K562 (cell line): ENCODE measurements at regions not wholly inside any gene's neighbourhood (a gene's known extent, or its start where the extent isn't known, plus 50 kb on each side); places are given as distances from the start of the nearest gene placed in this dataset.
A peak's percentile ranks its signal among the peaks of the same experiment; 100 is the strongest.

ENCODE experiments used
- CREB3 ChIP-seq: fragments of 450-650 bp; conservative IDR thresholded peaks from 2 replicates; pipeline ENCODE4 v1.6.1; 2016; ENCODE audit warnings: missing genetic modification characterization, low read depth, mild to moderate bottlenecking, missing compliant biosample characterization, moderate library complexity
- CREB5 ChIP-seq: fragments of 250-450 bp; sonication (Bioruptor Pico); IDR thresholded peaks from 2 replicates; pipeline ENCODE4 v1.5.0; 2020; ENCODE audit warnings: mild to moderate bottlenecking
- NUFIP1 ChIP-seq: fragments of 450-650 bp; IDR thresholded peaks from 2 replicates; pipeline ENCODE4 v1.6.1; 2018; ENCODE audit not compliant: partially characterized antibody
- PRMT5 ChIP-seq: sonication (generic); formaldehyde crosslinking; IDR thresholded peaks from 2 replicates; pipeline ENCODE4 v1.5.0; 2020; ENCODE audit warnings: missing genetic modification reagents
- PTRF ChIP-seq: fragments of 450-650 bp; IDR thresholded peaks from 2 replicates; pipeline ENCODE4 v1.6.1; 2016; ENCODE audit warnings: mild to moderate bottlenecking, missing genetic modification characterization, missing compliant biosample characterization
- REST ChIP-seq, 2 experiments: fragments of 450-650 bp; formaldehyde crosslinking in 1 of 2; IDR thresholded peaks; 2 replicates each; pipeline versions ENCODE4 v1.4.0 to v1.6.1; 2014 to 2020; ENCODE audit warnings: mild to moderate bottlenecking in 2 of 2, borderline replicate concordance in 1 of 2, low read depth in 1 of 2

- TF ChIP-seq PTRF (tag), result no peak
- no peak for TF ChIP-seq NUFIP1
- TF ChIP-seq CREB3 (tag), result no peak
- no peak for TF ChIP-seq CREB5 (CRISPR knock-in tag)
- 0 out of 2 replicates have a peak, but pooled peaks have one; percentile 15 for TF ChIP-seq REST (IDR thresholded peaks at IDR 0.05; ENCODE audit: borderline replicate concordance)
- no peak for TF ChIP-seq REST (CRISPR knock-in tag; IDR thresholded peaks at IDR 0.05; ENCODE audit: low read depth)
- no peak for TF ChIP-seq PRMT5 (CRISPR knock-in tag)
These were observed 295.5 kb upstream of the JARID2 start (continued) for GRCh38 chr6:14950103-14950969.
